Neuronal stem cell (in vitro differentiated cells): ENCODE measurements at regions not wholly inside any gene's neighbourhood (a gene's known extent, or its start where the extent isn't known, plus 50 kb on each side); places are given as distances from the start of the nearest gene placed in this dataset.

Experiments
- DNase-seq: peaks from one replicate; pipeline ENCODE4 v3.0.0-alpha.2; 2013; ENCODE audit warnings: low spot score
- H2AFZ ChIP-seq: one replicate; pipeline ENCODE4 v1.6.1; 2013; ENCODE audit warnings: mild to moderate bottlenecking, low read length, inconsistent platforms
- H2AK5ac ChIP-seq: 2 replicates; pipeline ENCODE4 v1.6.1; 2013; ENCODE audit warnings: low read depth, mild to moderate bottlenecking, inconsistent platforms, low read length, moderate library complexity, mixed read lengths
- H2BK120ac ChIP-seq: 2 replicates; pipeline ENCODE4 v1.6.1; 2013; ENCODE audit warnings: low read depth, mild to moderate bottlenecking, inconsistent platforms, low read length, moderate library complexity, mixed read lengths
- H2BK12ac ChIP-seq: one replicate; pipeline ENCODE4 v1.6.1; 2013; ENCODE audit warnings: low read length, inconsistent platforms
- H2BK15ac ChIP-seq: 2 replicates; pipeline ENCODE4 v1.6.1; 2013; ENCODE audit warnings: mild to moderate bottlenecking, low read length, inconsistent platforms, mixed read lengths
- H2BK5ac ChIP-seq: one replicate; pipeline ENCODE4 v1.6.1; 2013; ENCODE audit warnings: inconsistent platforms, mild to moderate bottlenecking, low read length, moderate library complexity
- H3K14ac ChIP-seq: one replicate; pipeline ENCODE4 v1.6.1; 2013; ENCODE audit warnings: low read length, inconsistent platforms
- H3K18ac ChIP-seq: 2 replicates; pipeline ENCODE4 v1.6.1; 2013; ENCODE audit warnings: low read length, inconsistent platforms
- H3K23ac ChIP-seq: 2 replicates; pipeline ENCODE4 v1.6.1; 2013; ENCODE audit warnings: low read depth, mild to moderate bottlenecking, mixed read lengths, low read length, inconsistent platforms; ENCODE audit not compliant: poor library complexity
- H3K27ac ChIP-seq: replicated peaks from 3 replicates; pipeline ENCODE4 v1.5.1; 2013; ENCODE audit warnings: low read length, inconsistent platforms
- H3K27me3 ChIP-seq, 3 experiments: 2 replicates each; pipeline ENCODE4 v1.6.1; 2013; ENCODE audit warnings: low read length in 3 of 3, mild to moderate bottlenecking in 2 of 3, inconsistent platforms in 1 of 3, low read depth in 1 of 3, mixed read lengths in 1 of 3, moderate library complexity in 1 of 3; ENCODE audit not compliant: control insufficient read depth in 3 of 3, insufficient read depth in 3 of 3
- H3K36me3 ChIP-seq, 2 donors: replicated peaks in 1 of 2; 2 replicates each; pipeline ENCODE4 v1.6.1; 2013; ENCODE audit warnings: low read length in 2 of 2; ENCODE audit not compliant: control insufficient read depth in 2 of 2, insufficient read depth in 2 of 2
- H3K4ac ChIP-seq: 2 replicates; pipeline ENCODE4 v1.6.1; 2013; ENCODE audit warnings: inconsistent platforms, mild to moderate bottlenecking, low read length, moderate library complexity
- H3K4me1 ChIP-seq, 2 donors: 1 replicate in 1 of 2; 2 replicates in 1 of 2; pipeline ENCODE4 v1.6.1; 2013; ENCODE audit warnings: low read length in 2 of 2, low read depth in 1 of 2; ENCODE audit not compliant: control insufficient read depth in 2 of 2, insufficient read depth in 1 of 2
- H3K4me2 ChIP-seq: one replicate; pipeline ENCODE4 v1.6.1; 2013; ENCODE audit warnings: mild to moderate bottlenecking, low read length, inconsistent platforms; ENCODE audit not compliant: insufficient read depth, poor library complexity, severe bottlenecking
- H3K4me3 ChIP-seq, 2 donors: 2 replicates each; pipeline ENCODE4 v1.5.1; 2013; ENCODE audit warnings: low read length in 2 of 2, mild to moderate bottlenecking in 2 of 2, inconsistent platforms in 1 of 2, moderate library complexity in 1 of 2
- H3K79me1 ChIP-seq: one replicate; pipeline ENCODE4 v1.6.1; 2013; ENCODE audit warnings: low read depth, mild to moderate bottlenecking, inconsistent platforms, low read length, moderate library complexity
- H3K9ac ChIP-seq: one replicate; pipeline ENCODE4 v1.6.1; 2013; ENCODE audit warnings: mild to moderate bottlenecking, low read depth, low read length, inconsistent platforms; ENCODE audit not compliant: poor library complexity
- H3K9me3 ChIP-seq, 2 donors: replicated peaks in 1 of 2; 2 replicates each; pipeline versions ENCODE3 to v1.6.1; 2013; ENCODE audit warnings: low read length in 2 of 2, mild to moderate bottlenecking in 2 of 2, inconsistent platforms in 1 of 2, low read depth in 1 of 2, mixed read lengths in 1 of 2, moderate library complexity in 1 of 2; ENCODE audit not compliant: control insufficient read depth in 2 of 2, insufficient read depth in 1 of 2
- H4K8ac ChIP-seq: one replicate; pipeline ENCODE4 v1.6.1; 2013; ENCODE audit warnings: low read depth, mild to moderate bottlenecking, inconsistent platforms, low read length, moderate library complexity
- H4K91ac ChIP-seq: one replicate; pipeline ENCODE4 v1.6.1; 2013; ENCODE audit warnings: low read length, low read depth, mild to moderate bottlenecking, inconsistent platforms; ENCODE audit not compliant: poor library complexity
- WGBS, 2 donors: extraction: QIAGEN DNeasy Blood & Tissue Kit; methylation state at CpG; one replicate each; pipeline ENCODE4 v1.1.7; 2013; ENCODE audit warnings: missing lambda C conversion rate in 2 of 2, mixed read lengths in 1 of 2; ENCODE audit not compliant: insufficient read length in 2 of 2, insufficient replicate concordance in 1 of 2; ENCODE audit errors: extremely low coverage in 2 of 2; 5-methylcytosine and 5-hydroxymethylcytosine counted together

- no peak overlapping the region for H2BK120ac ChIP-seq
These were observed 658.8 kb upstream of the SGO1 start for GRCh38 chr3:20844851-20845250.

DNA sequence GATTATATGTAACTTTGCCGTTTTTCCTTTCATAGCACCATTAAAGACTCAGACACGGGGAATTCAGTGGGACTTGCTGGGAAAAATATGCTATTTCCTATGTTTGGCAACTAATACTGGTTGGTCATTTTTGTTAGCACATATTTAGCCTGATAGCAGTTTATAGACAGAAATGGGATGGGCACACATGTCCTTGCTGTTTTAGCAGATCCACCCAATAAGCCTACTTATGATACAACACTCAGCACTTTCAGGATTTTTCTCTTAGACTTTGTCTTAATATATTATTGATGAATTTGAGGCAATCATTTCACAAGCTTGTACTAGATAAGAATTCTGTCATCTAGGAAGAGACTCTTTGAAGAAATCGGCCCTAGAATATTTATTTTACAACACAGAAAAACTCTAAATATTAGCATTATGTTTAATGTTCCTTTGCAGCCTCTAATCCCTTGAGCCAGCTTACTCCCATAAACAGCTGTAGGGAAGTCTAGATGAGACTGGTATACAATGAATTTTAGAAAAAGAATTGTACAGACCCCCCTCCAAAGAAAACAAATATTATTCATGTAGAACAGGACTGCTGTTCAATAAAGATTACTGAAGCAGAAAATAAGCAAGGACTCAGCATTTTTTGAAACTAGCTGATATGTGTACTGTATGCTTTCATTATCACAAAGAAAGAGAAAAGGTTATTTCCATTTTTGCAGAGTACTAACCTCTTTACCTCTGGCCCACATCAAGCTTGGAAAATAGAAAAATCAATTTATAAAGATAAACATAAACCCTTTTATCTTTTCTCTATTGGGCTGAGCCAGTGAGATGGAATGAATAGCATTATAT is 656.8 kb upstream of the SGO1 start:
- Histone ChIP-seq H3K4me2 (no peak overlapping the region), H3K79me1 (no peaks in the 10 kb centered on the region), H3K27me3 (no peaks in the 10 kb centered on the region)

More at GRCh38 chr3:20844851-20845250, 658.8 kb upstream of the SGO1 start:
- Histone ChIP-seq H2AK5ac (no peak overlapping the region), H3K9ac (no peak overlapping the region), H3K18ac (no peak overlapping the region), H3K4me2 (no peak overlapping the region), H4K8ac (no peak overlapping the region), H2BK12ac (no peak overlapping the region), H3K4me1 (peaks cover 0 to 2% of the 10 kb centered on the region in 2 donors), H2BK15ac (no peak overlapping the region), H3K27ac (no peak overlapping the region), H3K4ac (no peak overlapping the region), H2BK5ac (no peak overlapping the region), H2AFZ (no peak overlapping the region), H3K79me1 (no peaks in the 10 kb centered on the region), H3K23ac (no peak overlapping the region), H3K9me3 (peaks cover 0 to 2% of the 10 kb centered on the region in 2 donors), H3K27me3 (no peaks in the 10 kb centered on the region), H3K14ac (no peak overlapping the region), H3K4me3 (no peak overlapping the region), H4K91ac (no peak overlapping the region), H3K36me3 (no peaks in the 10 kb centered on the region)
- DNase-seq: no peak
- WGBS, 2 donors: no CpG with 5 or more reads among the region's 5 CpGs

DNA sequence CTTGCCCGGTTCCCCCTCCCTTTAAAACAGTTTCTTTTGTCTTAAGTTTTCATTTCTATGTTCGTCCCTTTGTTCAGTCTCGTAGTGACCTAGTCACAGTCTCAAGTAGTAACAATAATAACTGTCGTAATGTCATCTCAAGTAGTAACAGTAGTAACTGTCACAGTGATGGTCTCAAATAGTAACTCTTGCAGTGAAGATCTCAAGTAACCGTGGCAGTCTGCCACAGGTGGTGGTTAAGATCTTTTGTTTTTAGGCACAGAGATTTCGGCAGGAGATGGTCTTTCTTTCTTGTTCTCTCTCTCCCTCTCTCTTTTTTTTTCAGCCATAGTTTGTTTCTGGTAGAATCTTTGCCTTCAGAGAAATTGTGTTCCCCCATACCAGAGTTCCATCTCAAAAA is 656.0 kb upstream of the SGO1 start:
- Histone ChIP-seq H3K27me3 (no peaks in the 10 kb centered on the region), H3K36me3 (no peaks in the 10 kb centered on the region), H3K18ac (no peak overlapping the region), H2BK12ac (no peak overlapping the region), H3K79me1 (no peaks in the 10 kb centered on the region), H2BK120ac (no peak overlapping the region), H3K23ac (no peak overlapping the region), H3K9ac (no peak overlapping the region), H2BK5ac (no peak overlapping the region), H3K4me2 (no peak overlapping the region), H4K91ac (no peak overlapping the region), H4K8ac (no peak overlapping the region), H2BK15ac (no peak overlapping the region), H3K14ac (no peak overlapping the region), H3K9me3 (peaks cover 0 to 2% of the 10 kb centered on the region in 2 donors), H2AFZ (no peak overlapping the region), H3K27ac (no peak overlapping the region), H3K4ac (no peak overlapping the region), H3K4me3 (no peak overlapping the region), H2AK5ac (no peak overlapping the region), H3K4me1 (peaks cover 0 to 2% of the 10 kb centered on the region in 2 donors)
- no CpG with 5 or more reads among the region's 6 CpGs for WGBS, 2 donors
- no peak for DNase-seq

More for the DNA sequence above, 656.8 kb upstream of the SGO1 start:
- Histone ChIP-seq H3K18ac (no peak overlapping the region), H3K9ac (no peak overlapping the region), H2AFZ (no peak overlapping the region), H2BK15ac (no peak overlapping the region), H2AK5ac (no peak overlapping the region), H3K4me1 (peaks cover 0 to 2% of the 10 kb centered on the region in 2 donors), H3K4me3 (no peak overlapping the region), H2BK120ac (no peak overlapping the region), H3K36me3 (no peaks in the 10 kb centered on the region), H3K27ac (no peak overlapping the region), H2BK12ac (no peak overlapping the region), H4K8ac (no peak overlapping the region), H3K9me3 (peaks cover 0 to 2% of the 10 kb centered on the region in 2 donors), H3K23ac (no peak overlapping the region), H3K14ac (no peak overlapping the region), H2BK5ac (no peak overlapping the region), H3K4ac (no peak overlapping the region), H4K91ac (no peak overlapping the region)
- DNase-seq: no peak
- WGBS, 2 donors: no CpG with 5 or more reads among the region's 3 CpGs

GRCh38 chr3:20837676-20838302 is 651.8 kb upstream of the SGO1 start:
- Histone ChIP-seq H2BK12ac (no peak overlapping the region), H4K91ac (no peak overlapping the region), H3K4ac (no peak overlapping the region), H3K4me2 (no peak overlapping the region), H3K9me3 (no peaks in the 10 kb centered on the region), H2AFZ (no peak overlapping the region), H2BK5ac (no peak overlapping the region), H3K14ac (no peak overlapping the region), H2AK5ac (no peak overlapping the region), H3K18ac (no peak overlapping the region), H3K23ac (no peak overlapping the region), H3K36me3 (no peaks in the 10 kb centered on the region), H3K4me3 (no peak overlapping the region), H3K27me3 (no peaks in the 10 kb centered on the region), H3K4me1 (no peaks in the 10 kb centered on the region), H2BK15ac (no peak overlapping the region), H2BK120ac (no peak overlapping the region), H3K27ac (no peak overlapping the region), H4K8ac (no peak overlapping the region), H3K9ac (no peak overlapping the region), H3K79me1 (no peaks in the 10 kb centered on the region)
- no CpG with 5 or more reads among the region's 3 CpGs for WGBS, 2 donors
- no peak for DNase-seq
